HAP-1 (cell line): ENCODE measurements at regions not wholly inside any gene's neighbourhood (a gene's known extent, or its start where the extent isn't known, plus 50 kb on each side); places are given as distances from the start of the nearest gene placed in this dataset.
A peak's percentile ranks its signal among the peaks of the same experiment; 100 is the strongest.

Experiments used
- DNase-seq, 2 experiments: peaks; one replicate each; pipeline ENCODE4 v3.0.0-alpha.2; 2016 to 2020; ENCODE audit warnings: low spot score in 2 of 2
- H3K27me3 ChIP-seq: fragments of 250-450 bp; sonication (Bioruptor Pico); 2 replicates; pipeline ENCODE4 v1.5.1; 2020; ENCODE audit warnings: low read depth, mild to moderate bottlenecking, moderate library complexity
- H3K36me3 ChIP-seq: fragments of 250-450 bp; sonication (Bioruptor Pico); replicated peaks from 2 replicates; pipeline ENCODE4 v1.5.1; 2020; ENCODE audit warnings: mild to moderate bottlenecking
- H3K4me1 ChIP-seq: fragments of 250-450 bp; sonication (Bioruptor Pico); 2 replicates; pipeline ENCODE4 v1.5.1; 2020; ENCODE audit warnings: mild to moderate bottlenecking
- H3K4me3 ChIP-seq: fragments of 250-450 bp; sonication (Bioruptor Pico); 2 replicates; pipeline ENCODE4 v1.5.1; 2020; ENCODE audit warnings: mild to moderate bottlenecking, moderate library complexity
- H3K9me3 ChIP-seq: fragments of 250-450 bp; sonication (Bioruptor Pico); 2 replicates; pipeline ENCODE4 v1.5.1; 2020; ENCODE audit warnings: mild to moderate bottlenecking, moderate library complexity
- in situ Hi-C: fragments of 300-500 bp; cut with MboI; formaldehyde crosslinking; loops from 3 replicates; pipeline ENCODE4 v1.14.3; 2020; ENCODE audit warnings: low sequenced_read_pairs, inconsistent platforms, mixed read lengths

DNA sequence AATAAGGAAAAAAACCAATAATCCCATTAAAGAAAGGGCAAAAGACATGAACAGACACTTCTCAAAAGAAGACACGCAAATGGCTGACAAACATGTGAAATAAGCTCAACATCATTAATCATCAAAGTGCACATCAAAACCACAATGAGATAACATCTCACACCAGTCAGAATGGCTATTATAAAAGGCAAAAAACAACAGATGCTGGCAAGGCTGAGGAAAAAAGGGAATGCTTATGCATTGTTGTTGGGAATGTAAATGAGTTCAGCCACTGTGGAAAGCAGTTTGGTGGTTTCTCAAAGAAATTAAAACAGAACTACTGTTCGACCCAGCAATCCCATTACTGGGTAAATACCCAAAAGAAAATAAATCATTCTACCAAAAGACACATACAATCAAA lies 285.6 kb downstream of the NR4A2 start:
- no peaks in the 10 kb centered on the region for H3K27me3 ChIP-seq
- no peaks in the 10 kb centered on the region for H3K36me3 ChIP-seq
- H3K4me1 ChIP-seq, result peaks cover 4% of the 10 kb centered on the region
- in situ Hi-C loops, result no loop called here
- DNase-seq, result peak; percentile 11 to 30
- H3K4me3 ChIP-seq, result no peak overlapping the region
- no peaks in the 10 kb centered on the region for H3K9me3 ChIP-seq

GRCh38 chr2:156042895-156043294 lies 289.6 kb downstream of the NR4A2 start:
- Histone ChIP-seq H3K4me3 (no peak overlapping the region), H3K9me3 (no peaks in the 10 kb centered on the region), H3K36me3 (no peaks in the 10 kb centered on the region), H3K4me1 (peaks cover 13% of the 10 kb centered on the region), H3K27me3 (no peaks in the 10 kb centered on the region)
- in situ Hi-C loops, result no loop called here
- DNase-seq, result no peak

DNA sequence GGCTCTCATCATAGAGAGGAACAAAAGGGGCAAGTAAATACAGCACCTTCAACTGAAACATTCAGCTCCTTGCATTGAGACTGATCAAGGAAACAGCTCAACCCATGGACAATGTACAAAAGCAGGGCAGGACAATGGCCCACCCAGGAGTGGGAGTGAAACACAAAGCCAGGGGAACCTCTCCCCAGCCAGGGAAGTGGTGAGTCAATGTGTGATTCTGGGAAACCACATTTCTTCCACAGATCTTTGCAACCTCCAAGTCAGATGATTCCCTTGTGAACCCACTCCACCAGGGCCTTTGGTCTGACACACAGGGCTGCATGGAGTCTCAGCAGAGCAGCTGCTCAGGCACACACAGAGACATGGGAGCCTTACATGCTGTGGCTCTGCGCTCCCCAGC lies 294.5 kb downstream of the NR4A2 start:
- H3K27me3 ChIP-seq, result no peaks in the 10 kb centered on the region
- in situ Hi-C loops, result no loop called here
- no peak for DNase-seq
- H3K9me3 ChIP-seq, result no peaks in the 10 kb centered on the region
- no peak overlapping the region for H3K4me3 ChIP-seq
- no peaks in the 10 kb centered on the region for H3K36me3 ChIP-seq
- peaks cover 9% of the 10 kb centered on the region for H3K4me1 ChIP-seq

DNA sequence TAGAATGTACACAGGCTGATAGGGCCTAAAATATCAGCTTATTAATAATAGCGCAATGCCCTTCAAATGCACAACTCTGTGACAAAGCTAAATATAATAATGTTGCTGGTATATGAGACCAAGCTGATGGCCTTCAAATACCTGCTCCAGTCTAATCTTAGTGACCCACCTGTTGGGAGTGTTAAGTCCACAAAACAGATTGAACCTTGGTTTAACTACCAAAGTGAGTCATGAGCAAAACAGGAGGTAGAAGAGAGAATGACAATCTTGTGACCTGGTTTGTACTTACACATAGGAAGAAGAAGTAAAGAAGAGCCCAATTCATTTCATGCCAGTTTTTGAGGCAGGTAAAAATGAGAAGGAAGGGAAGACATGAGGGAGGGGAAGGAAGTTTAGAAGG lies 295.0 kb downstream of the NR4A2 start:
- DNase-seq, result no peak
- in situ Hi-C loops, result no loop called here
- Histone ChIP-seq H3K36me3 (no peaks in the 10 kb centered on the region), H3K27me3 (no peaks in the 10 kb centered on the region), H3K4me3 (no peak overlapping the region), H3K4me1 (peaks cover 9% of the 10 kb centered on the region), H3K9me3 (no peaks in the 10 kb centered on the region)

GRCh38 chr2:156031121-156031520 lies 301.4 kb downstream of the NR4A2 start:
- Histone ChIP-seq H3K27me3 (no peaks in the 10 kb centered on the region), H3K9me3 (no peaks in the 10 kb centered on the region), H3K4me1 (no peaks in the 10 kb centered on the region), H3K4me3 (no peak overlapping the region), H3K36me3 (no peaks in the 10 kb centered on the region)
- DNase-seq, result no peak
- in situ Hi-C loops, result no loop called here

- in situ Hi-C loops, result no loop called here
- no peak for DNase-seq
- Histone ChIP-seq H3K27me3 (no peaks in the 10 kb centered on the region), H3K36me3 (no peaks in the 10 kb centered on the region), H3K4me1 (peaks cover 2% of the 10 kb centered on the region; the same call in 1 of the 2 replicates), H3K9me3 (no peaks in the 10 kb centered on the region), H3K4me3 (no peak overlapping the region)
Observed at GRCh38 chr2:156023229-156023869, 309.2 kb downstream of the NR4A2 start.

- in situ Hi-C loops, result no loop called here
- Histone ChIP-seq H3K36me3 (no peaks in the 10 kb centered on the region), H3K9me3 (no peaks in the 10 kb centered on the region), H3K27me3 (no peaks in the 10 kb centered on the region), H3K4me3 (no peak overlapping the region), H3K4me1 (peaks cover 2% of the 10 kb centered on the region; the same call in 1 of the 2 replicates)
- DNase-seq, result no peak
Observed at GRCh38 chr2:156021146-156022040, 311.1 kb downstream of the NR4A2 start.

GRCh38 chr2:156019341-156019740 lies 313.2 kb downstream of the NR4A2 start:
- in situ Hi-C loops, result no loop called here

GRCh38 chr2:156017341-156017885 lies 315.1 kb downstream of the NR4A2 start:
- H3K9me3 ChIP-seq, result no peaks in the 10 kb centered on the region
- H3K36me3 ChIP-seq, result no peaks in the 10 kb centered on the region
- DNase-seq, result no peak
- in situ Hi-C loops, result no loop called here
- H3K4me3 ChIP-seq, result no peak overlapping the region
- H3K27me3 ChIP-seq, result no peaks in the 10 kb centered on the region
- peaks cover 2% of the 10 kb centered on the region; the same call in 1 of the 2 replicates for H3K4me1 ChIP-seq

More at GRCh38 chr2:156019341-156019740, 313.2 kb downstream of the NR4A2 start:
- Histone ChIP-seq H3K36me3 (no peaks in the 10 kb centered on the region), H3K9me3 (no peaks in the 10 kb centered on the region), H3K27me3 (no peaks in the 10 kb centered on the region), H3K4me3 (no peak overlapping the region), H3K4me1 (peaks cover 2% of the 10 kb centered on the region; the same call in 1 of the 2 replicates)
- no peak for DNase-seq

DNA sequence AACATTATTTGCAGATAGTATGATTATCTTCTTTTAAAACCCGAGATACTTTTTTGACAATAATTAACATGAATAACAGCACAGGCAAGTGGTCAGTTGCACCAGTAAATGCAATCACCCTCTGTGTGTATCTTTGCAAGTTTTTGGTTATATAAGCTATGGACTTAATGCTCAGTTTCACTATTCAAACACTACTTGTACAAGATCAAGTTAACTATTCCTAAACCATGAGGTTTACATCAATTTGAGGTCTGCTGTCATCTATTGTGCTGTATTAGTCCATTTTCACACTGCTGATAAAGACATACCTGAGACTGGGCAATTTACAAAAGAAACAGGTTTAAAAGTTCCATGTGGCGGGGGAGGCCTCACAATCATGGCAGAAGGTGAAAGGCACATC lies 323.2 kb downstream of the NR4A2 start:
- H3K4me1 ChIP-seq, result no peaks in the 10 kb centered on the region
- no peaks in the 10 kb centered on the region for H3K36me3 ChIP-seq
- in situ Hi-C loops, result no loop called here
- no peak overlapping the region for H3K4me3 ChIP-seq
- H3K9me3 ChIP-seq, result no peaks in the 10 kb centered on the region
- no peaks in the 10 kb centered on the region for H3K27me3 ChIP-seq
- no peak for DNase-seq

GRCh38 chr2:156006721-156007618 lies 325.6 kb downstream of the NR4A2 start:
- H3K4me1 ChIP-seq, result no peaks in the 10 kb centered on the region
- no peaks in the 10 kb centered on the region for H3K36me3 ChIP-seq
- no peak overlapping the region for H3K4me3 ChIP-seq
- H3K9me3 ChIP-seq, result no peaks in the 10 kb centered on the region
- no peaks in the 10 kb centered on the region for H3K27me3 ChIP-seq
- DNase-seq, result no peak
- in situ Hi-C loops, result no loop called here

- H3K36me3 ChIP-seq, result no peaks in the 10 kb centered on the region
- H3K4me1 ChIP-seq, result no peaks in the 10 kb centered on the region
- no peak overlapping the region for H3K4me3 ChIP-seq
- no peak for DNase-seq
- in situ Hi-C loops, result no loop called here
- H3K27me3 ChIP-seq, result no peaks in the 10 kb centered on the region
- H3K9me3 ChIP-seq, result no peaks in the 10 kb centered on the region
Observed at GRCh38 chr2:156005999-156006712, 326.4 kb downstream of the NR4A2 start.

DNA sequence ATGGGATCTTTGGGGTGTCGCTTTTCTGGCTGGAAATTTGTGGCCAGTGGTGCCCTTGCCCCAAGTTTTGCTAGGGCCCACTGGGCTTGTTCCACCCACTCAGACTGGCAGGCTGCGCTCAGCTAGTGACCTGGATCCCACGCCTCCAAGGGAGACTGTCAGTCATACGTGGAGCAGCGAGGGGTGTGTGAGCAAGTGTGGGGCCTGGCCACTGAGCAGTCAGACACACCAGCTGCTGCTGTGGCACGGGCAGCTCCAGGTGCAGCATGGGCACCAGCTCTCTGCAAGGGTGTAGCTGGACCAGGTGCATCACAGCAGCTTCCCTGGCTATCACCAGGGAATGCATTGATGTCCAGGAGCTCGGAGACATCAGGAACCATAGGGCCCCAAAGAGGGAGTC lies 327.0 kb downstream of the NR4A2 start:
- DNase-seq, result no peak
- H3K27me3 ChIP-seq, result no peaks in the 10 kb centered on the region

More for the DNA sequence above, 327.0 kb downstream of the NR4A2 start:
- in situ Hi-C loops, result no loop called here
- Histone ChIP-seq H3K36me3 (no peaks in the 10 kb centered on the region), H3K4me3 (no peak overlapping the region), H3K4me1 (no peaks in the 10 kb centered on the region), H3K9me3 (no peaks in the 10 kb centered on the region)
